BJ (cell line): ENCODE measurements at regions not wholly inside any gene's neighbourhood (a gene's known extent, or its start where the extent isn't known, plus 50 kb on each side); places are given as distances from the start of the nearest gene placed in this dataset.

ENCODE experiments used
- CTCF ChIA-PET: fragments of 350-600 bp; formaldehyde crosslinking; extraction: SDS; loops from one replicate; lab custom pipeline; 2021; ENCODE audit warnings: antibody characterized with exemption, inconsistent platforms; lab: Yijun Ruan, JAX
- POLR2A ChIA-PET: fragments of 300-600 bp; sonication (Branson Sonifier 250); formaldehyde crosslinking; extraction: SDS; loops from one replicate; lab custom pipeline; 2021; ENCODE audit warnings: antibody characterized with exemption; lab: Charles Lee
- DNase-seq: peaks from one replicate; pipeline ENCODE4 v3.0.0-alpha.2; 2011; ENCODE audit warnings: low read depth
- H3K27me3 ChIP-seq: 2 replicates; pipeline ENCODE4 v1.6.0; 2011; ENCODE audit warnings: low read length; ENCODE audit not compliant: control insufficient read depth, insufficient read depth
- H3K36me3 ChIP-seq: 2 replicates; pipeline ENCODE4 v1.5.1; 2011; ENCODE audit warnings: low read length; ENCODE audit not compliant: control insufficient read depth, insufficient read depth
- H3K4me3 ChIP-seq: 2 replicates; pipeline ENCODE4 v1.5.1; 2011; ENCODE audit warnings: low read depth, mild to moderate bottlenecking, control low read depth, low read length
- CTCF ChIP-seq: IDR thresholded peaks from 2 replicates; pipeline ENCODE4 v1.5.1; 2011; ENCODE audit warnings: low read depth, mild to moderate bottlenecking, control low read depth, inconsistent platforms, low read length, moderate library complexity; ENCODE audit not compliant: insufficient read depth

- H3K4me3 ChIP-seq = no peak overlapping the region
- TF ChIP-seq CTCF = no peak
- DNase-seq = no peak
- H3K27me3 ChIP-seq = no peaks in the 10 kb centered on the region
- POLR2A ChIA-PET = no interaction called here
- H3K36me3 ChIP-seq = no peaks in the 10 kb centered on the region
- CTCF ChIA-PET = no interaction called here
These were observed 245.4 kb downstream of the LRRN1 start for GRCh38 chr3:4044619-4045018.

GRCh38 chr3:4045756-4046155, 246.5 kb downstream of the LRRN1 start:
- ChIA-PET CTCF (no interaction called here), POLR2A (no interaction called here)
- no peak for TF ChIP-seq CTCF

GRCh38 chr3:4047366-4047765, 248.1 kb downstream of the LRRN1 start:
- ChIA-PET CTCF (no interaction called here), POLR2A (no interaction called here)
- no peaks in the 10 kb centered on the region for H3K36me3 ChIP-seq
- no peaks in the 10 kb centered on the region for H3K27me3 ChIP-seq
- no peak for DNase-seq
- no peak for TF ChIP-seq CTCF
- H3K4me3 ChIP-seq = no peak overlapping the region

More at GRCh38 chr3:4045756-4046155, 246.5 kb downstream of the LRRN1 start:
- no peaks in the 10 kb centered on the region for H3K27me3 ChIP-seq
- DNase-seq = no peak
- H3K4me3 ChIP-seq = no peak overlapping the region
- no peaks in the 10 kb centered on the region for H3K36me3 ChIP-seq

- no peak overlapping the region for H3K4me3 ChIP-seq
- H3K27me3 ChIP-seq = no peaks in the 10 kb centered on the region
- POLR2A ChIA-PET = no interaction called here
- no peak for DNase-seq
- no peak for TF ChIP-seq CTCF
- H3K36me3 ChIP-seq = no peaks in the 10 kb centered on the region
- CTCF ChIA-PET = no interaction called here
These were observed 250.5 kb upstream of the SETMAR start for GRCh38 chr3:4052706-4053105.

- ChIA-PET CTCF (no interaction called here), POLR2A (no interaction called here)
- DNase-seq = no peak
- TF ChIP-seq CTCF = no peak
- H3K27me3 ChIP-seq = no peaks in the 10 kb centered on the region
- no peak overlapping the region for H3K4me3 ChIP-seq
- no peaks in the 10 kb centered on the region for H3K36me3 ChIP-seq
These were observed 249.2 kb upstream of the SETMAR start for GRCh38 chr3:4053975-4054374.
